Astrocyte of the cerebellum (primary cell): ENCODE measurements at regions not wholly inside any gene's neighbourhood (a gene's known extent, or its start where the extent isn't known, plus 50 kb on each side); places are given as distances from the start of the nearest gene placed in this dataset.

Experiments
- DNase-seq: peaks from one replicate; pipeline ENCODE4 v3.0.0-alpha.2; 2011; ENCODE audit warnings: low read depth
- H3K4me3 ChIP-seq: 2 replicates; pipeline ENCODE4 v1.5.1; 2011; ENCODE audit warnings: mild to moderate bottlenecking, low read depth, low read length, moderate library complexity
- in situ Hi-C: cut with HindIII; loops from 2 replicates; pipeline ENCODE4 v1.10.0; 2017; ENCODE audit warnings: low sequenced_read_pairs
- TF ChIP-seq, protein P1 (sequence below): IDR thresholded peaks from 2 replicates; pipeline ENCODE4 v1.5.1; 2012; ENCODE audit warnings: low read length, low read depth, moderate library complexity, mild to moderate bottlenecking; ENCODE audit errors: missing control alignments

GRCh38 chr1:115577513-115577912 lies 64.3 kb upstream of the VANGL1 start:
- TF ChIP-seq, protein P1, sequence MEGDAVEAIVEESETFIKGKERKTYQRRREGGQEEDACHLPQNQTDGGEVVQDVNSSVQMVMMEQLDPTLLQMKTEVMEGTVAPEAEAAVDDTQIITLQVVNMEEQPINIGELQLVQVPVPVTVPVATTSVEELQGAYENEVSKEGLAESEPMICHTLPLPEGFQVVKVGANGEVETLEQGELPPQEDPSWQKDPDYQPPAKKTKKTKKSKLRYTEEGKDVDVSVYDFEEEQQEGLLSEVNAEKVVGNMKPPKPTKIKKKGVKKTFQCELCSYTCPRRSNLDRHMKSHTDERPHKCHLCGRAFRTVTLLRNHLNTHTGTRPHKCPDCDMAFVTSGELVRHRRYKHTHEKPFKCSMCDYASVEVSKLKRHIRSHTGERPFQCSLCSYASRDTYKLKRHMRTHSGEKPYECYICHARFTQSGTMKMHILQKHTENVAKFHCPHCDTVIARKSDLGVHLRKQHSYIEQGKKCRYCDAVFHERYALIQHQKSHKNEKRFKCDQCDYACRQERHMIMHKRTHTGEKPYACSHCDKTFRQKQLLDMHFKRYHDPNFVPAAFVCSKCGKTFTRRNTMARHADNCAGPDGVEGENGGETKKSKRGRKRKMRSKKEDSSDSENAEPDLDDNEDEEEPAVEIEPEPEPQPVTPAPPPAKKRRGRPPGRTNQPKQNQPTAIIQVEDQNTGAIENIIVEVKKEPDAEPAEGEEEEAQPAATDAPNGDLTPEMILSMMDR, result no peak
- in situ Hi-C loops, result no loop called here
- DNase-seq, result no peak

DNA sequence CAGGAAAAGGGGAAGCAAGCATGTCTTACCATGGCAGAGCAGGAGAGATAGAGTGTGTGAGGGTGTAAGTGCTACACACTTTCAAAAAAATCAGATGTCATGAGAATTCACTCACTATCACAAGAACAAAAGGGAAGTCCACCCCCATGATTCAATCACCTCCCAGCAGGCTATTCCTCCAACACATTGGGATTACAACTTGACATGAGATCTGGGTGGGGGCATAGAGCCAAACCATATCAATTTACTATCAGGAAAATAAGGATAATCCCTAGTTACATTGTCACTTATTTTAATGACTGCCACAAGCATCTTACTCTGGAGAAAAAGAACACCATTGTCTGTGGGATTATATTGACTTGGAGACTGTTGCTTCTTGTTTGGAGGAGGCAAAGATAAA lies 66.1 kb upstream of the VANGL1 start:
- no peak overlapping the region for H3K4me3 ChIP-seq
- in situ Hi-C loops, result no loop called here
- DNase-seq, result no peak
- TF ChIP-seq, protein P1, result no peak

More at GRCh38 chr1:115577513-115577912, 64.3 kb upstream of the VANGL1 start:
- H3K4me3 ChIP-seq, result no peak overlapping the region

- in situ Hi-C loops, result no loop called here
- no peak for DNase-seq
- H3K4me3 ChIP-seq, result no peak overlapping the region
- TF ChIP-seq, protein P1, result no peak
Observed at GRCh38 chr1:115572710-115573109, 69.1 kb upstream of the VANGL1 start.

- no peak for DNase-seq
- in situ Hi-C loops, result no loop called here
- TF ChIP-seq, protein P1, result no peak
- no peak overlapping the region for H3K4me3 ChIP-seq
Observed at GRCh38 chr1:115567431-115567830, 74.3 kb upstream of the VANGL1 start.

DNA sequence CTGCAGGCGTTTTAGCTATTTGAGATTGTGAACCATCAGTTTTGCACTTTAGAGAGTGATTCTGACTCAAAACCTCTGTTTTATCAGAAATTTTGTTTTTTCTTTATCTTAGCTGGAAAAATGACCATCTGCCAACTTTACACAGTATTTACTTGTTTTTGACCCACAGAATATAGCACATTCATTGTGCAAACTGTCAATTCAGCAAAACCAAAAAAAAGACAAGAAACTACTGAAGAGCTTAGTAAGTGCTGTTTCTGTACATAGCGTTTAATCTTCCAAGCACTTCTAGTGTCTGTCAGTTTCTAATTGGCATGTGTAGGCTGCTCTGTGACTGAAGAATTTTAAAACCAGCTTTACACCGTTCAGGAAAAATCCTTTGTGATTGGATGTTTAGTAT lies 76.0 kb upstream of the VANGL1 start:
- in situ Hi-C loops, result no loop called here
- no peak for DNase-seq
- H3K4me3 ChIP-seq, result no peak overlapping the region
- TF ChIP-seq, protein P1, result no peak

DNA sequence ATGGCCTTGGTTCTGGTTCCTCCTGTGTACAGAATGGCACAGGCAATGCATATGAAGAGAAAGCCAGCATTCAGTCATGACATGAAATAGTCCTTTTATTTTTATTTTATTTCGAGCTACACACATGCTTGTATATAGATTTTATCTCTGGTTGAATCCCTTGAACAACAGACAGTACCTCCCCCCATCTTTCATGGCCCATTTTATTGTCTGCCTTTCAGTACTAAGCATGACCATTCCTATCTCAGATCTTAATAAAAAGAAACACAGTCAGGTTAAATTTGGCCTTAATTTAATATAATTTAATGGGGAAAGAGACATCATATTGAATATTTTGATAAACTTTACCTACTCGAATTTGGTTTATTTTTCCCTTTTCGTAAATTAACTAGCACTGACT lies 76.4 kb upstream of the VANGL1 start:
- H3K4me3 ChIP-seq, result no peak overlapping the region
- in situ Hi-C loops, result no loop called here
- DNase-seq, result no peak
- TF ChIP-seq, protein P1, result no peak

DNA sequence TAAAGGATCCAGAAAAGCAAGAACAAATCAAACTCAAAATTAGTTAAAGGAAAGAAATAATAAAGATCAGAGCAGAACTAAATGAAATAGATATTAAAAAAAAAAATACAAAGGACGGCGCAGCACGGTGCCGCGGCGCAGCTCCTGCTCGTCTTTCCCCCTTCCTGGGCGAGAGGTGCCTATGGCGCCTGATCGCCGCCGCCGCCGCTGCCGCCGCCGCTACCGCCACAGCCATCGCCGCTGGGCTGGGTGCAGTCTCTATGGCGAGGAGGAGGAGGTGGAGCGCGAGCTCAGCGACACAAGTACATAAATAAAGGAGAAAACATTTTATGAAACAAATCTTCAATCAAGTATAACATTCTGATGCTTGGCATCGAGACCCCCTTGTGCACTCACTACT lies 77.6 kb upstream of the VANGL1 start:
- no peak for DNase-seq
- in situ Hi-C loops, result no loop called here
- H3K4me3 ChIP-seq, result peak overlapping the region; percentile 34
- TF ChIP-seq, protein P1, result no peak
